ENCODE measurements at regions not wholly inside any gene's neighbourhood (a gene's known extent, or its start where the extent isn't known, plus 50 kb on each side); places are given as distances from the start of the nearest gene placed in this dataset.

GRCh38 chr10:130729876-130730275, 581.6 kb downstream of the TCERG1L start:
- DNase-seq, result no peak

- no peak for DNase-seq
Observed at GRCh38 chr10:130737186-130737585, 574.3 kb downstream of the TCERG1L start.

GRCh38 chr10:130737621-130738020, 573.9 kb downstream of the TCERG1L start:
- no peak for DNase-seq

- no peak for DNase-seq
Observed at GRCh38 chr10:130739016-130739756, 572.3 kb downstream of the TCERG1L start.

GRCh38 chr10:130739757-130740145, 571.8 kb downstream of the TCERG1L start:
- no peak for DNase-seq

GRCh38 chr10:130740166-130740565, 571.4 kb downstream of the TCERG1L start:
- DNase-seq, result no peak

- DNase-seq, result no peak
Observed at GRCh38 chr10:130740915-130741750, 570.4 kb downstream of the TCERG1L start.

GRCh38 chr10:130741901-130742855, 569.3 kb downstream of the TCERG1L start:
- DNase-seq, result no peak

GRCh38 chr10:130742941-130743675, 568.4 kb downstream of the TCERG1L start:
- no peak for DNase-seq

- DNase-seq, result no peak
Observed at GRCh38 chr10:130743751-130744271, 567.7 kb downstream of the TCERG1L start.

GRCh38 chr10:130744631-130745030, 566.9 kb downstream of the TCERG1L start:
- DNase-seq, result no peak

GRCh38 chr10:130745251-130745650, 566.3 kb downstream of the TCERG1L start:
- DNase-seq, result no peak

- DNase-seq, result no peak
Observed at GRCh38 chr10:130745821-130746220, 565.7 kb downstream of the TCERG1L start.

GRCh38 chr10:130746311-130746710, 565.2 kb downstream of the TCERG1L start:
- DNase-seq, result no peak

- no peak for DNase-seq
Observed at GRCh38 chr10:130747356-130747755, 564.2 kb downstream of the TCERG1L start.

- DNase-seq, result no peak
Observed at GRCh38 chr10:130747946-130748345, 563.6 kb downstream of the TCERG1L start.

GRCh38 chr10:130748409-130749057, 563.0 kb downstream of the TCERG1L start:
- no peak for DNase-seq

- no peak for DNase-seq
Observed at GRCh38 chr10:130749911-130750310, 561.6 kb downstream of the TCERG1L start.

- DNase-seq, result no peak
Observed at GRCh38 chr10:130750441-130750840, 561.1 kb downstream of the TCERG1L start.

GRCh38 chr10:130751106-130751840, 560.2 kb downstream of the TCERG1L start:
- no peak for DNase-seq

- DNase-seq, result no peak
Observed at GRCh38 chr10:130751851-130752250, 559.7 kb downstream of the TCERG1L start.

Measured in DMS 273 treated with DMSO at 0.1 percent for 48 hours (cell line).